Neural progenitor cell (in vitro differentiated cells): ENCODE measurements at regions not wholly inside any gene's neighbourhood (a gene's known extent, or its start where the extent isn't known, plus 50 kb on each side); places are given as distances from the start of the nearest gene placed in this dataset.

ENCODE experiments used
- DNase-seq: peaks from one replicate; pipeline ENCODE4 v3.0.0-alpha.2; 2016; ENCODE audit warnings: low spot score
- H2AFZ ChIP-seq: fragments of 200-600 bp; sonication (generic); replicated peaks from 2 replicates; pipeline ENCODE4 v1.6.1; 2016; ENCODE audit warnings: antibody characterized with exemption
- H3F3A ChIP-seq: fragments of 200-600 bp; sonication (generic); 2 replicates; pipeline ENCODE4 v1.6.1; 2016; ENCODE audit warnings: antibody characterized with exemption, low read depth
- H3K27ac ChIP-seq: fragments of 200-600 bp; sonication (generic); 2 replicates; pipeline ENCODE4 v1.5.1; 2016; ENCODE audit warnings: mild to moderate bottlenecking
- H3K27me3 ChIP-seq: fragments of 200-600 bp; sonication (generic); 2 replicates; pipeline ENCODE4 v1.6.1; 2016; ENCODE audit warnings: mild to moderate bottlenecking, moderate library complexity
- H3K36me3 ChIP-seq: fragments of 200-600 bp; sonication (generic); 2 replicates; pipeline ENCODE4 v1.5.1; 2016
- H3K4me1 ChIP-seq: fragments of 200-600 bp; sonication (generic); 2 replicates; pipeline ENCODE4 v1.6.1; 2016; ENCODE audit warnings: mixed run types
- H3K4me2 ChIP-seq: fragments of 200-600 bp; sonication (generic); 2 replicates; pipeline ENCODE4 v1.6.1; 2016
- H3K4me3 ChIP-seq: fragments of 200-600 bp; sonication (generic); 2 replicates; pipeline ENCODE4 v1.5.1; 2016
- H3K79me2 ChIP-seq: fragments of 200-600 bp; sonication (generic); 2 replicates; pipeline ENCODE4 v1.6.1; 2016; ENCODE audit warnings: low read depth
- H3K9ac ChIP-seq: fragments of 200-600 bp; sonication (generic); 2 replicates; pipeline ENCODE4 v1.6.1; 2016
- H3K9me3 ChIP-seq: fragments of 200-600 bp; sonication (generic); 2 replicates; pipeline ENCODE4 v1.5.1; 2016; ENCODE audit warnings: low read depth
- H4K20me1 ChIP-seq: fragments of 200-600 bp; sonication (generic); 2 replicates; pipeline ENCODE4 v1.6.1; 2016; ENCODE audit warnings: low read depth
- H3K27ac Mint-ChIP-seq: 3 replicates; pipeline ENCODE4 v1.8.0; 2021; ENCODE audit warnings: mixed read lengths
- H3K27me3 Mint-ChIP-seq: 2 replicates; pipeline ENCODE4 v1.8.0; 2022; ENCODE audit warnings: low read depth, mild to moderate bottlenecking, inconsistent platforms, moderate library complexity, mixed read lengths; ENCODE audit not compliant: insufficient read depth
- H3K36me3 Mint-ChIP-seq: 3 replicates; pipeline ENCODE4 v1.8.0; 2021; ENCODE audit warnings: mixed read lengths
- H3K4me1 Mint-ChIP-seq: 3 replicates; pipeline ENCODE4 v1.8.0; 2021; ENCODE audit warnings: mixed read lengths
- H3K4me3 Mint-ChIP-seq: 3 replicates; pipeline ENCODE4 v1.8.0; 2021; ENCODE audit warnings: mild to moderate bottlenecking, moderate library complexity, mixed read lengths
- H3K9me3 Mint-ChIP-seq: 3 replicates; pipeline ENCODE4 v1.8.0; 2020; ENCODE audit warnings: mixed read lengths
- EZH2 ChIP-seq: fragments of 200-600 bp; sonication (generic); IDR thresholded peaks from 2 replicates; pipeline ENCODE4 v1.6.1; 2017; ENCODE audit warnings: antibody characterized with exemption, mild to moderate bottlenecking, moderate library complexity
- EZH2phosphoT487 ChIP-seq: fragments of 200-600 bp; sonication (generic); IDR thresholded peaks from 2 replicates; pipeline ENCODE4 v1.6.1; 2017; ENCODE audit warnings: antibody characterized with exemption
- TF ChIP-seq, protein P1 (sequence below): fragments of 200-600 bp; sonication (generic); IDR thresholded peaks from 2 replicates; pipeline ENCODE4 v1.5.1; 2017; ENCODE audit warnings: antibody characterized with exemption, mild to moderate bottlenecking

DNA sequence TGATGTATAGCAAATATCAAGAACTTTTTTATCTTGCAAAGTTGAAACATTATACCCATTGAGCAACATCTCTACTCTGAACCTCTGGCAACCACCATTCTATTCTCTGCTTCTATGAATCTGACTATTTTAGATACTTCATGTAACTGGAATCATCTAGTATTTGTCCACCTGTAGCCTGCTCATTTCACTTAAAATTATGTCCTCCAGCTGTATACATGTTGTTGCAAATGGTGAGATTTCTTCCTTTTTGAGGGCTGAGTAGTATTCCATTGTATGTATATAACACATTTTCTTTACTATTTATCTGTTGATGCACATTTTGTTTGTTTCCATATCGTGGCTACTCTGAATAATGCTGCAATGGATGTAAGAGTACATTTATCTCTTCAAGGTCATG lies 476.3 kb upstream of the LRRC4C start:
- H3F3A ChIP-seq, result no peaks in the 10 kb centered on the region
- Mint-ChIP-seq H3K36me3 (no peaks in the 10 kb centered on the region), H3K4me3 (no peak overlapping the region), H3K9me3 (no peaks in the 10 kb centered on the region), H3K27ac (no peak overlapping the region), H3K27me3 (peaks cover 3% of the 10 kb centered on the region), H3K4me1 (peaks cover 10% of the 10 kb centered on the region)
- H3K4me2 ChIP-seq, result no peak overlapping the region
- H4K20me1 ChIP-seq, result no peaks in the 10 kb centered on the region
- no peak overlapping the region for H2AFZ ChIP-seq
- TF ChIP-seq EZH2phosphoT487 (no peak), EZH2 (no peak)
- TF ChIP-seq, protein P1, sequence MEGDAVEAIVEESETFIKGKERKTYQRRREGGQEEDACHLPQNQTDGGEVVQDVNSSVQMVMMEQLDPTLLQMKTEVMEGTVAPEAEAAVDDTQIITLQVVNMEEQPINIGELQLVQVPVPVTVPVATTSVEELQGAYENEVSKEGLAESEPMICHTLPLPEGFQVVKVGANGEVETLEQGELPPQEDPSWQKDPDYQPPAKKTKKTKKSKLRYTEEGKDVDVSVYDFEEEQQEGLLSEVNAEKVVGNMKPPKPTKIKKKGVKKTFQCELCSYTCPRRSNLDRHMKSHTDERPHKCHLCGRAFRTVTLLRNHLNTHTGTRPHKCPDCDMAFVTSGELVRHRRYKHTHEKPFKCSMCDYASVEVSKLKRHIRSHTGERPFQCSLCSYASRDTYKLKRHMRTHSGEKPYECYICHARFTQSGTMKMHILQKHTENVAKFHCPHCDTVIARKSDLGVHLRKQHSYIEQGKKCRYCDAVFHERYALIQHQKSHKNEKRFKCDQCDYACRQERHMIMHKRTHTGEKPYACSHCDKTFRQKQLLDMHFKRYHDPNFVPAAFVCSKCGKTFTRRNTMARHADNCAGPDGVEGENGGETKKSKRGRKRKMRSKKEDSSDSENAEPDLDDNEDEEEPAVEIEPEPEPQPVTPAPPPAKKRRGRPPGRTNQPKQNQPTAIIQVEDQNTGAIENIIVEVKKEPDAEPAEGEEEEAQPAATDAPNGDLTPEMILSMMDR, result no peak
- no peaks in the 10 kb centered on the region for H3K9me3 ChIP-seq
- no peaks in the 10 kb centered on the region for H3K36me3 ChIP-seq
- no peaks in the 10 kb centered on the region for H3K4me1 ChIP-seq
- no peaks in the 10 kb centered on the region for H3K79me2 ChIP-seq
- H3K4me3 ChIP-seq, result no peak overlapping the region
- no peak overlapping the region for H3K27ac ChIP-seq
- DNase-seq, result no peak
- no peak overlapping the region for H3K9ac ChIP-seq
- H3K27me3 ChIP-seq, result no peaks in the 10 kb centered on the region

DNA sequence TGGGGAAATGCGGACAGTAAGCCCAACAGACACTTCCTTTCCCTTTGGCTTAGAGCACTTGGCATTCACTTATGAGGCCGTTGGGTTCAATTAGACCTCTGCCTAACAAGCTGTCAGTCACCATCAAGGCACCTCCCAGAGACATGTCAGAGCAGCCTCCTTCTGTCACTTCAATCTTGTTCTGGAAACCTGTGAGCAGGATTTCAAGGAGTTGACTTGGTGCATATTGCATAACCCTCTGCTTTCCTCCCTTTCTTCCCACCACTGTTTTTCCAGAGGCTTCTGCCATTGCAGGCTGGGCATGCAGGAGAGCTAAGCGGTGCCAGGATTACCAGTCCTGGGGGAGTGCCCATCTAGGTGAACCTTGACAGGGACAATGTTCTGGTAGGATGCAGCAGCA lies 484.2 kb upstream of the LRRC4C start:
- Mint-ChIP-seq H3K27me3 (peaks cover 4% of the 10 kb centered on the region), H3K4me3 (no peak overlapping the region), H3K27ac (no peak overlapping the region), H3K9me3 (peaks cover 7% of the 10 kb centered on the region), H3K36me3 (no peaks in the 10 kb centered on the region), H3K4me1 (no peaks in the 10 kb centered on the region)
- Histone ChIP-seq H3K27ac (no peak overlapping the region), H3K79me2 (no peaks in the 10 kb centered on the region), H3F3A (no peaks in the 10 kb centered on the region), H3K9me3 (no peaks in the 10 kb centered on the region), H3K4me3 (no peak overlapping the region), H3K27me3 (no peaks in the 10 kb centered on the region), H3K36me3 (no peaks in the 10 kb centered on the region), H4K20me1 (no peaks in the 10 kb centered on the region), H3K4me2 (no peak overlapping the region), H3K4me1 (peaks cover 9% of the 10 kb centered on the region), H3K9ac (no peak overlapping the region), H2AFZ (no peak overlapping the region)
- no peak for TF ChIP-seq EZH2phosphoT487
- TF ChIP-seq, protein P1, result no peak
- TF ChIP-seq EZH2, result no peak
- DNase-seq, result no peak

DNA sequence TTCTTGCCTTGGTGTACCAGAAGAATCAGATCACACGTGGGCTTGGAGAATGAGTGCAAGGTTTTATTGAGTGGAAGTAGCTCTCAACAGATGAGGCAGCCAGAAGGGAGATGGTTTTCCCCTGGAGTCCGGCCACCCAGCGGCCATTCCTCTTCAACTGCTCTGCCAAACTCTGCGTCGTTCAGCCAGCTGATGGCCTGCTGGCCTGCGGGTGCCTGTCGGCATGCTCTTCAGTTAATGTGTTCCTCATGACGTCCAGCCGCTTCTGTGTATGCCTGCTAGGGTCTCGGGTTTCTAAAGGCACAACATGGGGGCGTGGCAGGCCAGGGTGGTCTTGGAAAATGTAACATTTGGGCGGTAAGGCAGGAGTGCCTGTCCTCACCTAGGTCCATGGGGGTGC lies 487.9 kb upstream of the LRRC4C start:
- Histone ChIP-seq H3K27ac (no peak overlapping the region), H3K27me3 (no peaks in the 10 kb centered on the region), H3K9me3 (no peaks in the 10 kb centered on the region), H3K36me3 (no peaks in the 10 kb centered on the region), H2AFZ (peak overlapping the region; percentile 10), H3K79me2 (no peaks in the 10 kb centered on the region), H4K20me1 (no peaks in the 10 kb centered on the region), H3K4me2 (no peak overlapping the region), H3F3A (no peaks in the 10 kb centered on the region), H3K4me3 (no peak overlapping the region), H3K9ac (no peak overlapping the region), H3K4me1 (peaks cover 15% of the 10 kb centered on the region)
- H3K36me3 Mint-ChIP-seq, result no peaks in the 10 kb centered on the region
- TF ChIP-seq, protein P1, result no peak
- no peak for TF ChIP-seq EZH2phosphoT487
- no peak for TF ChIP-seq EZH2
- peaks cover under 1% of the 10 kb centered on the region for H3K9me3 Mint-ChIP-seq
- peaks cover 7% of the 10 kb centered on the region for H3K4me1 Mint-ChIP-seq
- no peak overlapping the region for H3K4me3 Mint-ChIP-seq
- no peak for DNase-seq
- H3K27ac Mint-ChIP-seq, result no peak overlapping the region
- H3K27me3 Mint-ChIP-seq, result peaks cover 2% of the 10 kb centered on the region
